Prostate gland (tissue), 2 donors: ENCODE measurements at regions not wholly inside any gene's neighbourhood (a gene's known extent, or its start where the extent isn't known, plus 50 kb on each side); places are given as distances from the start of the nearest gene placed in this dataset.

Source experiments
- CTCF ChIP-seq, 4 experiments: fragments of 200-600 bp in 2 of 4; fragments of 450-650 bp in 2 of 4; sonication (generic) in 2 of 4; IDR thresholded peaks; 1 replicate in 3 of 4; 2 replicates in 1 of 4; pipeline ENCODE4 v1.5.1; 2016 to 2019; ENCODE audit warnings: antibody characterized with exemption in 4 of 4, mild to moderate bottlenecking in 2 of 4, moderate library complexity in 2 of 4
- POLR2A ChIP-seq: fragments of 450-650 bp; IDR thresholded peaks from one replicate; pipeline ENCODE4 v1.6.1; 2016; ENCODE audit warnings: antibody characterized with exemption, mild to moderate bottlenecking

- TF ChIP-seq CTCF (IDR thresholded peaks at IDR 0.05) (no peak), POLR2A (no peak)
These were observed 416.5 kb upstream of the GYPC start for GRCh38 chr2:126239320-126239955.
